ENCODE measurements at regions not wholly inside any gene's neighbourhood (a gene's known extent, or its start where the extent isn't known, plus 50 kb on each side); places are given as distances from the start of the nearest gene placed in this dataset.

- DNase-seq: no peak
Observed at GRCh38 chr2:40814616-40815015, 362.7 kb upstream of the SLC8A1 start.

DNA sequence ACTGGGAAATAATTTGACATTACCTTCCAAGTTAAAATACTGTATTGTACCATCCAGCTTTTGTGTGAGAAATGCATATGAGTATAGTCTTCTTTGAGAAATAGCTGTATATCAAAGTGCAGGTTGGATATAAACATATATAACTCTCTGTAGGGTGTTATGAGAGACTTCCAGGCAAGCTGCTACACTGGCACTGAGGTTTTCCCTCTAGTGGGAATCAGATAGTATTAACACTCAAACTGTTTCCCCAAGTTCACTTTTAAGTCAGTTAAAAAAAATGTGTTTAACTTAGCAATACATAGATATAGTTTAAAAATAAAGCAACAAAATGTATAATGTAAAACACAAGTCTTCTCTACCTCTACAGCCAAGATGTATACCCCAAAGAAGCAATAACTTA lies 368.4 kb upstream of the SLC8A1 start:
- no peak for DNase-seq

DNA sequence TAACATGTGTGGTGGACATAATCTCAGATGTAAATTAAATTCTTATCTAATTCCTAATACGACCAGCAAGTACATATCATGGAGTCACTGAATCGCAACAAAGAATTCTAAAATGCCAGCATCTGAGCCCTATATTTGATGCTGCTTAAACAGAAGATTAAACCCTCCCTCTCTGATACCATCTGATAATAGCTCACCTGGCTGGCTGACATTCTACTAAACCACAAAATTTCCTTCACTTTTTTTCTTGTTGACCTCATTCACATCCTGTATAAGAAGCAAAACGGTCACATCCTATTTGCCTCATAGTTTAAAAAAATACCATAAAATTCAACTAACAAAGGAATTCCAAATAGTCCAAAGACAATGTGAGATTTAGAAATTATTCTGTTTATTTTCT lies 371.6 kb upstream of the SLC8A1 start:
- no peak for DNase-seq

DNA sequence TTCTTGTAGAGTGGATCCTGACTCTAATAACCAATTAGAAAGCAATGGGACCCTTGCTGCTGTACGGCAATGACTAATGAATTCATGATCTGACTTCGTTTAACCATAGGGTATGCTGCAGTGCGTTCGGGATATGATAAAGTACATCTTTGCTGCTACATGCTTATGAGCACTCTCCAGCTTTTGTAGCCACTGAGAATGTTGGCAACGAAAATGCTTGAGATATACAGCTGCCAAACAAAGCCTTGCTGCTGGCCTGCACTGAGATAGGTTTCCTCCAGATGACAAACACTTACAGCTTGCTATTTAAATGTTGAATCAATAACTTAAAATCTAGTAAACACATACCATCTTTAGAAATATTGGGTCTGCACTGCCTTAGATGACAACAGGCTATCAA lies 372.4 kb upstream of the SLC8A1 start:
- DNase-seq: no peak

DNA sequence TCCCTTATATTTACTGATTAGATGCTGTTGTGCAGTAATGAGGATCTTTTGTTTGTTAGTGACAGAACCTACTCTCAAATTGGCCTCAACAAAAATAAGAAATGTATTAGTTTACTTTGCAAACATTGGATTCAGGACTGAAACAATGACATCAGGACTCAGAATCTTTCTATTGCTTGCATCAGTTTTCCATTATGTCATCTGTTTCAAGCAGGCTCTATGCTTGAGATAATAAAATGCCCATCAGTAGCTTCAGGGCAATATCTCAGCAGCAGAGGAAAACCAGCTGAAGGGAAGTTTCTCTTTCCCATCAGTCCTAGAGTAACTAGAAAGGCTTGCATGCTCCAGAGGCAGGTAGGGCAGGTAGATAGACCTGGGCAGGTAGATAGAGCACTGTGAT lies 375.5 kb upstream of the SLC8A1 start:
- DNase-seq: no peak

DNA sequence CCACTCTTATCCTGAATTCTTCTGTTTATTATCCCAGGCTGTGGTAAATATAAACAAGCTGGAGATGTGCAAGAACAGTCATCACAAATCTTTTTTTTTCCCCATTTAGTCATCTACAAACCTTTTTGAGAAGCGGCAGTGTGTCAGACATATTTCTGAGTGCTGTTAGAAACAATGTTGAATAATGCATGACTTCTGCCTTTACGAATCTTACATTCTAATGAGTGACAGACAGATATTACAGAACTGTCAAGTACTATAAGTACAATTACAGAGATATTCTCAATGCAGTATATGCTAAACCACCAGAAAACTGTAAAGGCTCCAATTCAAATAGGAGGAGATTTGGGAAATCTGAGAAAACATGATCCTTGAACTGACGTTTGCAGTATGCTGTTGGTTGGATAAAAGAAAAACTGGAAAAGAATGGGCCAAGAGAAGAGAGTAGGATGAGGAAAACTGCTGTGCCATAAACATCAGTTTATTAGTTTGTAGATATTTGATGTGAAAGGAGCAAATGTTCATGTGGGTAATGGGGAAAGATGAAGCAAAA lies 379.5 kb upstream of the SLC8A1 start:
- no peak for DNase-seq

DNA sequence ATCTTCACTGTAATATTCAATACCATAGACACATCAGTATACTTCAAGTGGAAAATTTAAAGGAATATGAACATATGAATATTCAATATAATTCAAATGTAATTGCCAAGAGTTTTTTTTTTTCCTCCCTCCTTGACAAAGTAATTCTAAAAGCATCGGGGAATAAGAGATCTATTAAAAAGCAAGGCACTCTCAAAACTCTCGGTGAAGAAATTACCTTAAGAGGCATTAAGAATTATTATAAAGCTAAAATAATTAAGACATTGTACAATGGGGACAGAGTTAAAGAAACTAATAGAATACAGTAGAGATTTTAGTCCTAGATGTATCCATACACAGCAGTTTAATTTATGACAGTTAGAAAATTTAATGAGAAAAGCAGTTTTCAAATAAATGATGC lies 390.0 kb upstream of the SLC8A1 start:
- DNase-seq: no peak

GRCh38 chr2:40844353-40845277 lies 392.7 kb upstream of the SLC8A1 start:
- no peak for DNase-seq

GRCh38 chr2:40851661-40852060 lies 399.8 kb upstream of the SLC8A1 start:
- DNase-seq: no peak

DNA sequence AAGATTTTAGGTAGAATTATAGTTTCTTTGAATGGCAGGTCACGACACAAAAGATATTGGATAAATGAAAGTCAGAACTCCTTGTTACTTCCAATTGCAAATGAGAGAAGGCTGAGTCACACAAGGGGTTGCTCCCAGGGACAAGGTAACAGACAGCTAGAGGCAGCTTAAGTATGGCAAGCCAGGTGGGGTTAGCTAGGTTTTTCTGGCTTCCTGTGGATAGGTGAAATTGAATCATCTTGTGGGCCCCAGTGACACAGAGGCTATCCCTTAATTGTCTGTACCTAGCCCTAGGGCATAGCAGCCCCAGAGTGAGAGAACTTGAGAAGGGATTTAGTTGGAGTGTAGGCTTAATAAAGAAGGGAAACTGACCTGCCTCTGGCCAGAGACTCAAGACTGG lies 407.7 kb upstream of the SLC8A1 start:
- DNase-seq: no peak

DNA sequence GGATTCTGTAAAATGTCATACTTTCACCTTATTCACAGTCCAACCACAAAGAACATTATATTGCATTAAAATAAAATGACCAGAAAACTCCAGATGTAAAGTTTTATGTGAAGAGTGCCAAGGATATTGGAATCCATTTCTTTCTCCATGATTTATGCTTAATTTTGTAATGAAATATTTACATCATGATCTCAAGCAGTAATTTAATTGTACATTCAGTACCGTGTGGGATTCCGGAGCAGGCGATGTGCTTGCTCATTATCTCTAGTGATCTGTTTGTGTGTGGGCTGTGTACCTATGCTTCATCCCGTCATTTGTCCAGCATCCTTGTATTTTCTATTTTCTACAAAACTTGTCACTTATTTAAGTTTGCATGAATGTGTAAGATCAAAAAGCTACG lies 415.9 kb upstream of the SLC8A1 start:
- no peak for DNase-seq

DNA sequence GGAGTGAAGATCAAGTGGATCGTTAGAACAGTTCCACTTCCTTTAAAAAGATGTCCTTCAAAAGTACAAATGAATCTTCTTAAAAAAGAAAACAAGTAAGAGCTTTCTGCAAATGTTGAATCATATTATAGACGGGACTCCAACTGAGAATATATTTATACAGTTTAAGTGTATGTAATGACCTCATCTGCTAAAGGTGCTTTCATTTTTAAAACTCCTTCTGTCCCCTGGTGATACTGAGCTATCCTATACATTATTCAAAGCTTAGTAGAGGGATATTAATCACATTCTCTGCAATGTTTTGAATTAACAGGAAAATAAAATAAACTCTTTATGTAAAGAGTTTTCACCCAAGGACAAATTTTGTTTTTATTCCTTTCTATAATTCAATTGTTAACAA lies 420.7 kb upstream of the SLC8A1 start:
- no peak for DNase-seq

GRCh38 chr2:40874380-40874779 lies 422.5 kb upstream of the SLC8A1 start:
- DNase-seq: no peak

DNA sequence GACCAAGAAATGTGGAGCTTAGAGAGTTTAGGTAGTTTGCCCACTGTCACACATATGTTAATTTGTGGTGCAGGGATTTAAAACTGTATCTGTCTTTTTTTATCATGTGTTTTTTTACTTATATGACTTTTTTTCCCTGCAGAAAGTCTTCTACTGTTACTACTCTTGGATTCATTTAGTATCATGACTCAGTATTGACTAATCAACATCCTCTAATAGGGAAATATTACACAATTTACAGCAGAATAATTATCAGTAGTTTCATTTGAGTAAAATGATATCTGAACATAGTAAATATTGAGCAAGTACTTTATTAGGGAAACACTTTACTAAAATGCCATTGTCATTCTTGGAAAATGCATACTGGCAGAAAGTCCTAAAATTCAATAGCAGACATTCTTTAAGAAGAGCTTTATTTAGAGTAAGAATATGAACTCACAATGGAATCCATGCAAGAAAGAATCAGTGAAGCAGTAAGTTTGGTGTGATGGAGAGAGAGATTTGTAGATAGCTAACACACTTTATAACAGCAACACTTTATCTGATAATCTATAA lies 425.9 kb upstream of the SLC8A1 start:
- no peak for DNase-seq

DNA sequence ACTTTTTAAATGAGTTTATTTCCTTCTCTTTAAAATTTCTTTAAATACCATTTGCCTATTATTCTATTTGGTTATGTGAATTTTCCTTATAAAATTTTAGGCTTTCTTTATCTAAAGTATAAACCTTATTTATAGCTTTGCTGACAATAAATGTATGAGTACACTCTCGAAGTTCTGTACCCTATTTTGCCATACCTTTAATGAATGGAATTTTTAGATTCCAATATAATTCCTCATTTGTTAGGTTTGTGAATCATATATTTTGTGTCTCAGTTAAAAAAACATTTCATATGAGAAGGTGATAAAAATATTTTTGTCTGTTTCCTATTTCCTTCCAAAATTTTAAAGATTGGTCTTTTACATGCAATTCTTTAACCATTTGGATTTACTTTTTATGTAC lies 427.4 kb upstream of the SLC8A1 start:
- DNase-seq: no peak

DNA sequence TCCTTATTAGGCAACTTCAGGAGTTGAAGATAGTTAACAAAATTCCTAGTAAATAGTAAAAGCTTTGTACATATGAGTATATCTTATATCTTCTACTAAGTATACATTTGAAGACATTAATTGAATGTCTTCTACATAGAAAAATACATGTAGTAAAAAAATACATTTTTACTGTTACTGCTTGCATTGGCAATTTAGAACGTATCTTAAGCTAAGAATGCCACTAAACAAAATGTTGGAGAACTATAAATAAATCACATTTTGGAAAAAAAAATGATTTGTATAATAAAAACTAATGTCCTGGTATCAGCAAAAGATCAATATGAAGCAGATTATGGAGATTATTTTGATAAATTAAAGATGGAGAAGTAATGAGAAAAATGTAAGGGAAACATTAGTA lies 434.2 kb upstream of the SLC8A1 start:
- DNase-seq: no peak

DNA sequence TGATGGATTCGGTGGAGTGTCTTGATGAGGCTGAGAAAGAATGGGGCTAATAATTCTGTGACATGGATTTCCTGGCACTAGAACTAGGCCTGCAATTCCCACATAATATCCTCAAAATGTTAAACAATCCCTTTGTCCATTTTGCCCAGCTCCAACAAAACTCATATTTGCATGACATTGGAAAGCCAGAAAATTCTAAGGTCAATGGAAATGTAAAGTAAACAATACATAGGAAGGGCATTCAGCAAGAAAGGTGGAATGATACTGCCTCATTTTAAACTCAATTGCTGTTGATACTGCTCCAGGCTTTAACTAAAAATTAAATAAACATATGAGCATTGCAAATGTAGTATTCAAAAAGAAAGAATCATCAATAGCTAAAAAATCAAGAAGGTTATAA lies 434.8 kb upstream of the SLC8A1 start:
- DNase-seq: no peak

DNA sequence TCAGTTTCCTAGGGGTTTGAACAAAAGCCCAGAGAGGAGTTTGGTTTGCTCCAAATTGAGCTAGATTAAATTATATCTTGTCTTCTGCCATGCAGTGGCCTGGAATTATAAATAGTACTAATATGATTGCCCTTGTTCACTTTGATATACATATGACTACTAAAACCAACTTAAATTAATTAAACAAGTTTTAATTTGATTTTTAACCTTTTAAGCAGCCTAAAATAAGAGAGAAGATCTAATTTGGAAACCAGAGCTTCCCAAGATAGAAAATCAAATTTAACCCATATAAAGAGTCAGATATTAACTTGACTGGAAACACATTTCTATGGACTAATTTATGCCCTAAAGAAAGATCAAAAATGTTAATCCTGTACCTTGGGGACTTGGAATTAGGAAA lies 444.5 kb upstream of the SLC8A1 start:
- no peak for DNase-seq

DNA sequence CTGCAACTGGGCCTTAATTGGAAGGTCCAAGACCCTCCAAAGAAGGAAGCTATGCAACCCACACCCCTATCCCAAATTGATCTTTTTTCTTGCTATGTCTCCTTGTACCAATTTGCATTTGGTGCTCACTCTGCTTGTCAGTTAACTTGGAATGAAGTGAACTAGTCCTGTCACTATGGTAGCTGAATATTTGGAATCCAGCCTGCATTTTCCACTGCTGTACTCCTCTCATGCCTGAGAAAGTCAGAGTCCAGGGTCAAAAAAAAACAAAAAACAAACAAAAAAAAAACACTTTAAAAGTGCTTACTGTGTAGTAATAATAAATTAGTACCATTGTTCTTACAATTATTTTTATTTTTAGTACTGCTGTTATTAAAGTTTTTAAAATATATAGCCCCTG lies 462.8 kb upstream of the SLC8A1 start:
- no peak for DNase-seq

DNA sequence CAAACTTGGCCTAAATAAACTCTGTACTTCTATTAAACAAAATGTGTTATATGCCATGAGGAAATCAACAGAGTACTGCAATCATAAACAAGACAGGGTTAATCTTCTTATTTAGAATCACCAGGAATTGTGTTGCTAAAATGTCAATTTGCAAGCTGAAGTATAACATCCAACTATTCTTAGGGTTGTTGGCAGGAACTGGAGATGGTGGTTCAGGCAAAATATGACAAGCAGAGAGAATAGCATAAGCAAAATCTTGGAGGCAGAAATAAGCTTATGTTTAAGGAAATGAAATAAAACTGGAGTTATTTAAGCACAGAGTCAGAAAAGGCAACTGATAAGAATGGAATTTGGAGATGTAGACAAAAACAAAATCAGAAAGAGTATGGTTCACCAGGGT lies 463.8 kb upstream of the SLC8A1 start:
- DNase-seq: no peak

DNA sequence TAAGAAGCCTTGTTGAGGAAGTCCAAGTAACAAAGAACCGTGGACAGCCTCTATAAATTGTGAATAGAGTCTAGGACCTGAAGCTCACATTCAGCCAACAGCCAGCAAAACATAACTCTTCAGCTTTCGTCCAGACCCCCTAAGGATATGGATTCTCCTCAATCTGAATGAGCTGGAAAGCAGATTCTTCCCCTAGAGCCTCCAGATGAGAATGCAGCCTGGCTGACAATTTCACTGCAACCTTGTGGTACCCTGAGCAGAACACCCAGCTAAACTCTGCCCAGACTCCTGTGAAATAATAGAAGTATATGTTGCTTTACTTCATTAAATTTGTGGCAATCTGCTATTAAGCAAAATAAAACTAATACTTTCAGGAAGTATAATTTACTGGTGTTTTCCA lies 483.5 kb upstream of the SLC8A1 start:
- DNase-seq: no peak

- DNase-seq: no peak
Observed at GRCh38 chr2:40937284-40937683, 485.4 kb upstream of the SLC8A1 start.

DNA sequence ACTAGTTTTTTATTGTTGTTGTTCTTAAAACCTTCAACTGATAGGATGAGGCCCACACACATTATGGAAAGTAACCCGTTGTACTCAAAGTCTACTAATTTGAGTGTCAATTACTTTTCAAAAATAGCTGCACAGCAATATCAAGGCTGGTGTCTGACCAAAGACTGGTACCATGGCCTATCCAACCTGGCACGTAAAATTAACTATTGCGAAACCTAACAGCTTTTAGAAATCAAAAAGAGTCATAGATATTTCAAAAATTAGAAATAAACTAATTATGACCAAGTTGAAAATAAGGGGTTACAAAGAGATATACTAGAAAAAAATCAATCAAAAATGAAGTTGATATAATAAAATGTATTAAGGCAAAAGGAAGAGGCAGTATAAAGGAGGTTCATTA lies 501.5 kb upstream of the SLC8A1 start:
- no peak for DNase-seq

DNA sequence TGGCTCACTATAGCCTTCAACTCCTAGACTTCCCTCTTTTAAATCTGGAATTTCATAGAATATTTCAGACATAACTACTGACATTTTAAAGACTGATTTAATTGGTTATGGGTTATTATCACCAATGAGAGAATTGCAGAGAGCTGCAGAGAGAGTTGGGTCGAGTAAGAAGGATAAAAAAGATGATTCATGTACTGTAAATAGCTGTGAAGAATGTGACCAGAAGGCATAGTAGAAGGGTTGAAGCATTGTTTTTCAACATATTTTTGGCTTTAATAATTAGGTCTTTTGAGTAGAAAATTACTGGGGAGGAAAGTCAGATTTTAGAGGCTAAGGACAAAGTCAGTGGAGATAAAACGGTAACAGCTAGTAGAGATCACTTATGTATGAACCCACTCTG lies 503.2 kb upstream of the SLC8A1 start:
- no peak for DNase-seq

DNA sequence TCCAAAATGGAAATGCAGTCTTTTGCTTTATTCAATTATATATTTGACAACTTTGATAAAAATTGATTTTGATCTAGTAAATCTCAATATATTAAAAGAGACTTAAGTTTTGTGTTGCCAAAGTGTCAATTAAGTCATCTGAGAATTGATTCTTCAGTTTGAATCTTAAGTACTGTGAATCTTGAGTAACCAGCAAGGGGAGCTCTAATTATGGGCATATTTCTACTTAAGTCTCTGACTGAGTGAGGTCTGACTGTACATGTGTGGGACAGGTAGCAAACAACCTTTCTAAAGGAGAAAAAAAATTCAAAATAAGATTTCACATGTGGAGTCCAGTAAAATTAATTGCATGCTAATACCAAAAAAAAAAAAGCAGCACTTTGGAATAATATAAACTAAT lies 503.7 kb upstream of the SLC8A1 start:
- DNase-seq: no peak
